Endothelial cell of umbilical vein (primary cell): ENCODE measurements at regions not wholly inside any gene's neighbourhood (a gene's known extent, or its start where the extent isn't known, plus 50 kb on each side); places are given as distances from the start of the nearest gene placed in this dataset.

Experiments
- BruUV-seq: library from RNA; stranded (reverse); fragments of 400-500 nt; replicated peaks from 2 replicates; lab custom pipeline; 2021; lab: Mats Ljungman, UMichigan
- CTCF ChIA-PET: fragments of 300-600, 350-600 bp; sonication (Branson Sonifier 250); formaldehyde crosslinking; loops from one replicate; lab custom pipeline; 2021; ENCODE audit warnings: antibody characterized with exemption, inconsistent platforms; lab: Charles Lee
- POLR2A ChIA-PET: fragments of 300-600, 350-600 bp; sonication (Branson Sonifier 250); formaldehyde crosslinking; loops from one replicate; lab custom pipeline; 2021; ENCODE audit warnings: antibody characterized with exemption, inconsistent platforms; lab: Charles Lee
- DNase-seq: peaks from one replicate; pipeline ENCODE4 v3.0.0-alpha.2; 2011; ENCODE audit warnings: low read depth, low spot score
- FAIRE-seq: peaks from 2 replicates; lab custom pipeline; 2011; peaks lifted over from hg19 to GRCh38; lab: Jason Lieb, UNC
- H2AFZ ChIP-seq: 2 replicates; pipeline ENCODE4 v1.6.0; 2012; ENCODE audit warnings: low read depth, low read length, control low read depth, inconsistent platforms
- H3K27ac ChIP-seq: 2 replicates; pipeline ENCODE4 v1.5.1; 2011; ENCODE audit warnings: low read depth, mild to moderate bottlenecking, control low read depth, low read length, moderate library complexity; ENCODE audit not compliant: insufficient read depth
- H3K27me3 ChIP-seq, 2 experiments: 2 replicates each; pipeline versions ENCODE4 v1.6.0 to v1.6.1; 2011; ENCODE audit warnings: low read length in 2 of 2, mixed read lengths in 1 of 2; ENCODE audit not compliant: control insufficient read depth in 2 of 2, insufficient read depth in 2 of 2
- H3K36me3 ChIP-seq, 2 experiments: 2 replicates in 1 of 2; 3 replicates in 1 of 2; pipeline ENCODE4 v1.5.1; 2011; ENCODE audit warnings: low read length in 2 of 2, mild to moderate bottlenecking in 1 of 2, moderate library complexity in 1 of 2; ENCODE audit not compliant: control insufficient read depth in 2 of 2, insufficient read depth in 2 of 2; ENCODE audit errors: extremely low read depth in 1 of 2
- H3K4me1 ChIP-seq: 3 replicates; pipeline ENCODE4 v1.5.1; 2011; ENCODE audit warnings: mild to moderate bottlenecking, low read length; ENCODE audit not compliant: control insufficient read depth, insufficient read depth; ENCODE audit errors: extremely low read depth
- H3K4me2 ChIP-seq: 2 replicates; pipeline ENCODE4 v1.6.1; 2011; ENCODE audit warnings: low read length, control low read depth, mixed read lengths; ENCODE audit not compliant: insufficient read depth
- H3K4me3 ChIP-seq, 3 experiments: fragments of 200-600 bp in 1 of 3; sonication (generic), shearing (Covaris generic) in 1 of 3; replicated peaks in 1 of 3; 2 replicates each; pipeline ENCODE4 v1.5.1; 2011 to 2016; ENCODE audit warnings: control low read depth in 3 of 3, low read length in 3 of 3, mild to moderate bottlenecking in 2 of 3, inconsistent platforms in 1 of 3, low read depth in 1 of 3, moderate library complexity in 1 of 3; ENCODE audit not compliant: insufficient read depth in 1 of 3
- H3K79me2 ChIP-seq: 2 replicates; pipeline ENCODE4 v1.6.0; 2012; ENCODE audit warnings: low read length, inconsistent platforms; ENCODE audit not compliant: control insufficient read depth, insufficient read depth
- H3K9ac ChIP-seq: replicated peaks from 2 replicates; pipeline ENCODE3; 2011; ENCODE audit warnings: low read length, control low read depth; ENCODE audit not compliant: insufficient read depth; ENCODE audit errors: extremely low read depth
- H3K9me1 ChIP-seq: replicated peaks from 3 replicates; pipeline ENCODE4 v1.6.0; 2011; ENCODE audit warnings: mild to moderate bottlenecking, low read length; ENCODE audit not compliant: control insufficient read depth, insufficient read depth; ENCODE audit errors: extremely low read depth
- H3K9me3 ChIP-seq: replicated peaks from 2 replicates; pipeline ENCODE4 v1.5.1; 2012; ENCODE audit warnings: low read length, inconsistent platforms; ENCODE audit not compliant: control insufficient read depth, insufficient read depth
- H4K20me1 ChIP-seq: replicated peaks from 2 replicates; pipeline ENCODE3; 2011; ENCODE audit warnings: mild to moderate bottlenecking, low read length; ENCODE audit not compliant: control insufficient read depth, insufficient read depth; ENCODE audit errors: extremely low read depth
- EZH2 ChIP-seq: IDR thresholded peaks from 2 replicates; pipeline ENCODE4 v1.6.1; 2012; ENCODE audit warnings: borderline replicate concordance, low read depth, mild to moderate bottlenecking, moderate library complexity, low read length, inconsistent platforms; ENCODE audit not compliant: severe bottlenecking
- FOS ChIP-seq: IDR thresholded peaks from 2 replicates; pipeline ENCODE4 v1.6.1; 2011; ENCODE audit warnings: mild to moderate bottlenecking, low read length, moderate library complexity, borderline replicate concordance; ENCODE audit not compliant: insufficient read depth
- GATA2 ChIP-seq: IDR thresholded peaks from 2 replicates; pipeline ENCODE4 v1.7.0; 2011; ENCODE audit warnings: low read depth, mild to moderate bottlenecking, moderate library complexity, mixed read lengths, low read length; ENCODE audit not compliant: insufficient read length, insufficient read depth
- JUN ChIP-seq: IDR thresholded peaks from 2 replicates; pipeline ENCODE4 v1.6.1; 2011; ENCODE audit warnings: borderline replicate concordance, low read depth; ENCODE audit not compliant: insufficient read length, insufficient read depth
- MYC ChIP-seq: IDR thresholded peaks from one replicate; pipeline ENCODE4 v1.6.1; 2011; ENCODE audit warnings: mild to moderate bottlenecking, low read depth, low read length
- POLR2A ChIP-seq: IDR thresholded peaks from 2 replicates; pipeline ENCODE4 v1.6.1; 2012; ENCODE audit warnings: low read depth, mild to moderate bottlenecking, control low read depth, low read length
- POLR2AphosphoS5 ChIP-seq: IDR thresholded peaks from 2 replicates; pipeline ENCODE4 v1.6.1; 2012; ENCODE audit warnings: low read depth, mild to moderate bottlenecking, control low read depth, low read length, moderate library complexity; ENCODE audit not compliant: insufficient read depth
- dilution Hi-C: fragments of 300-500 bp; cut with MboI; formaldehyde crosslinking; loops from one replicate; pipeline ENCODE4 v1.15.0; 2019; ENCODE audit warnings: low sequenced_read_pairs; ENCODE audit not compliant: extremely low pct_ligation_motif_present
- intact Hi-C: fragments of 100-400 bp; cut with micrococcal nuclease; formaldehyde crosslinking; loops from one replicate; pipeline ENCODE4 v1.10.0; 2022
- TF ChIP-seq, protein P1 (sequence below): IDR thresholded peaks from 2 replicates; pipeline ENCODE4 v1.6.1; 2011; ENCODE audit not compliant: insufficient read depth, insufficient read length
- TF ChIP-seq, protein P2 (sequence below), 2 donors: IDR thresholded peaks; 1 replicate in 1 of 2; 2 replicates in 1 of 2; pipeline ENCODE4 v1.5.1; 2011; ENCODE audit warnings: low read length in 2 of 2, mild to moderate bottlenecking in 2 of 2, moderate library complexity in 2 of 2, control low read depth in 1 of 2, inconsistent platforms in 1 of 2, low read depth in 1 of 2; ENCODE audit not compliant: insufficient read depth in 1 of 2; ENCODE audit errors: extremely low read depth in 1 of 2

GRCh38 chr4:187190390-187190789 lies 466.7 kb upstream of the FAT1 start:
- Histone ChIP-seq H3K4me3 (no peak overlapping the region), H3K27ac (no peak overlapping the region), H4K20me1 (no peaks in the 10 kb centered on the region), H3K9me1 (no peaks in the 10 kb centered on the region), H3K4me1 (no peaks in the 10 kb centered on the region), H3K9me3 (no peaks in the 10 kb centered on the region), H3K27me3 (no peaks in the 10 kb centered on the region), H3K36me3 (no peaks in the 10 kb centered on the region), H3K9ac (no peak overlapping the region), H3K79me2 (no peaks in the 10 kb centered on the region), H3K4me2 (no peak overlapping the region), H2AFZ (no peak overlapping the region)
- intact Hi-C loops (no loop called here), dilution Hi-C loops (no loop called here)
- ChIA-PET CTCF (no interaction called here), POLR2A (no interaction called here)
- FAIRE-seq: no peak
- DNase-seq: no peak
- no peak for TF ChIP-seq FOS
- no peak for TF ChIP-seq POLR2AphosphoS5
- TF ChIP-seq JUN: no peak
- TF ChIP-seq, protein P1, sequence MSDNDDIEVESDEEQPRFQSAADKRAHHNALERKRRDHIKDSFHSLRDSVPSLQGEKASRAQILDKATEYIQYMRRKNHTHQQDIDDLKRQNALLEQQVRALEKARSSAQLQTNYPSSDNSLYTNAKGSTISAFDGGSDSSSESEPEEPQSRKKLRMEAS: no peak
- no peak for TF ChIP-seq EZH2
- no peak for TF ChIP-seq POLR2A
- no peak for TF ChIP-seq GATA2
- TF ChIP-seq, protein P2, sequence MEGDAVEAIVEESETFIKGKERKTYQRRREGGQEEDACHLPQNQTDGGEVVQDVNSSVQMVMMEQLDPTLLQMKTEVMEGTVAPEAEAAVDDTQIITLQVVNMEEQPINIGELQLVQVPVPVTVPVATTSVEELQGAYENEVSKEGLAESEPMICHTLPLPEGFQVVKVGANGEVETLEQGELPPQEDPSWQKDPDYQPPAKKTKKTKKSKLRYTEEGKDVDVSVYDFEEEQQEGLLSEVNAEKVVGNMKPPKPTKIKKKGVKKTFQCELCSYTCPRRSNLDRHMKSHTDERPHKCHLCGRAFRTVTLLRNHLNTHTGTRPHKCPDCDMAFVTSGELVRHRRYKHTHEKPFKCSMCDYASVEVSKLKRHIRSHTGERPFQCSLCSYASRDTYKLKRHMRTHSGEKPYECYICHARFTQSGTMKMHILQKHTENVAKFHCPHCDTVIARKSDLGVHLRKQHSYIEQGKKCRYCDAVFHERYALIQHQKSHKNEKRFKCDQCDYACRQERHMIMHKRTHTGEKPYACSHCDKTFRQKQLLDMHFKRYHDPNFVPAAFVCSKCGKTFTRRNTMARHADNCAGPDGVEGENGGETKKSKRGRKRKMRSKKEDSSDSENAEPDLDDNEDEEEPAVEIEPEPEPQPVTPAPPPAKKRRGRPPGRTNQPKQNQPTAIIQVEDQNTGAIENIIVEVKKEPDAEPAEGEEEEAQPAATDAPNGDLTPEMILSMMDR (IDR thresholded peaks at IDR 0.05; ENCODE audit: extremely low read depth in 1 of 2, insufficient read depth in 1 of 2, low read depth in 1 of 2, low read length in 2 of 2): no peak
- no peak for TF ChIP-seq MYC
- no TSS peak for BruUV-seq
